ENCODE measurements at regions not wholly inside any gene's neighbourhood (a gene's known extent, or its start where the extent isn't known, plus 50 kb on each side); places are given as distances from the start of the nearest gene placed in this dataset.

DNA sequence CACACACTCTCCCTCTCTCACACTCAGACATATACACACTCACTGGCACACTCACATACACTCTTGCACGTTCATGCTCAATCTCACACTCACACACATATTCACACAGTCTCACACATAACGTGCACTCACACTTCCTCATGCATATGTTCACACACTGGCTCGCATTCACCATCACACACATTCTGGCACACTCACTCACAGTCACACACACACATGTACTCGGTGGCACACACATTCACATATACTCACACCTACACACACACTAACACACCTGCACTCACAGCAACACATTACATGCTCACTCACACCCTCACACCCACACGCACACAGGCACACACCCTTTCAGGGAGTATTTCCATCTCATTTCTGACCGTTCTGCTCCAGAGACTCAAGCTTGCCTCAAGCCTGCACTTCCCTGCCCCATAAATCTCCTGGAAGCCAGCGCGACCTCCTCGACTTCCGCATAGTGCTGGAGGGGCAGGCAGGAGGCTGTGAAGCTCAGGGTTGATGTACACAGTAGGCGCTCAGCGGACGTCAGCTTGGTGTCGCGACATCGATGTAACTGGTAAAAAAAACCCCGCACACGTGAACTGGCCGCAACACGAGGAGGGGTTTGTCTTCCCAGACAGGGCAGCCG, 66.7 kb upstream of the FOXF1 start:
- DNase-seq (ENCODE audit: low spot score), result no peak

DNA sequence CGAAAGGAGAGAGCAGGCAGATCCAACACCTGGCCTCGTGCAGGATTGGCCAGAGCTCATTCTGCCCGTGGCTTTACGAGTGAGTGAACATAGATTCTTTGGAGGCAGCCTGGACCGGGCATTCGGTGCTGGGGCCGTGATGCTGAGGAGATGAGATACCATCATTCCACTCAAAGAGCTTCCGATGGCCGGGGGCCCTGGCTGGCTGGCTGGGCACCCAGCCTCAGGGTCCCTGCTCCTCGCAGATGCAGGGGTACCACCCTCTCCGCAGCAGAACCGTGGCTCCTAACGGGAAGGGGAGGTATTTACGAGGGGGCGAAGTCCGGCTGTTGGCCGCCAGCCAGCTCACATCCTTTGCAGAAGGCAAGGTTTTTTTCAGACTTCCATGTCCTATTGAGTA, 66.1 kb upstream of the FOXF1 start:
- no peak for DNase-seq (ENCODE audit: low spot score)

- no peak for DNase-seq (ENCODE audit: low spot score)
Measured at GRCh38 chr16:86444661-86445060, 65.7 kb upstream of the FOXF1 start.

DNA sequence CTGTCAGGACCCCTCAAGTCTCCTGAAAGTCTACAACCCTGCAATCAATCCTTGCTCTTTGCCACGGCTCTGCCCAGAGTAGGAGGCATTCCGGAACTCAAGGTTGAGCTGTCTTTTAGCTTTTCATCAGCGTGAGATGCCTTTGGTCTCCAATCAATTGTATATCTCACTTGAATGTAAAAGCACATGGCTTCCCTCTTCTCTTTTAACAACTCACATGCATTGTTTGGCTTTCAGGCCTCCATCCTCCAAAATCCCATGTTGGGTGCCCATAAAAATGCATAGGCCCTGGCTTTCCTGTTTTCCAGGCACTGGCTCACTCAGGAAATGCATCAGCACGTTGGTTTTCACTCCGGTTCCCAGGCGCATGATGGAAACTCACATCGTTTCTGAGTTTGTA, 64.0 kb upstream of the FOXF1 start:
- DNase-seq (ENCODE audit: low spot score), result no peak

DNA sequence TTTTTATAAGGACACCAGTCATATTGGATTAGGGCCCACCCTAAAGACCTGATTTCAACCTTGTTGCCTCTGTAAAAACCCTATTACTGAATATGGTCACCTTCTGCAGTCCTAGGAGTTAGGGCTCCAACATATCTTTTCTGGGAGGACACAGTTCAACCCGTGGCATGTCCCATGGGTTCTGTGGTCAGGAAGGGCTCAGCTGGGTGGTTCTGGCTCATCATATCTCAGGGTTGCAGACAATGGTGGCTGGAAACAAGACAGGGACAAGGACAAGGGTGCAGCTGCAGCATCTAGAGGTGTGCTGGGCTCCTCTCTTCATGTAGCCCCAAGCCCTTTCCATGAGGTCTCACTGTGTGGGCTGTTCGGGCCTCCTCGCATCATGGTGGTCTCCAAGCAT, 63.1 kb upstream of the FOXF1 start:
- no peak for DNase-seq (ENCODE audit: low spot score)

GRCh38 chr16:86448306-86448890, 61.9 kb upstream of the FOXF1 start:
- no peak for DNase-seq (ENCODE audit: low spot score)

DNA sequence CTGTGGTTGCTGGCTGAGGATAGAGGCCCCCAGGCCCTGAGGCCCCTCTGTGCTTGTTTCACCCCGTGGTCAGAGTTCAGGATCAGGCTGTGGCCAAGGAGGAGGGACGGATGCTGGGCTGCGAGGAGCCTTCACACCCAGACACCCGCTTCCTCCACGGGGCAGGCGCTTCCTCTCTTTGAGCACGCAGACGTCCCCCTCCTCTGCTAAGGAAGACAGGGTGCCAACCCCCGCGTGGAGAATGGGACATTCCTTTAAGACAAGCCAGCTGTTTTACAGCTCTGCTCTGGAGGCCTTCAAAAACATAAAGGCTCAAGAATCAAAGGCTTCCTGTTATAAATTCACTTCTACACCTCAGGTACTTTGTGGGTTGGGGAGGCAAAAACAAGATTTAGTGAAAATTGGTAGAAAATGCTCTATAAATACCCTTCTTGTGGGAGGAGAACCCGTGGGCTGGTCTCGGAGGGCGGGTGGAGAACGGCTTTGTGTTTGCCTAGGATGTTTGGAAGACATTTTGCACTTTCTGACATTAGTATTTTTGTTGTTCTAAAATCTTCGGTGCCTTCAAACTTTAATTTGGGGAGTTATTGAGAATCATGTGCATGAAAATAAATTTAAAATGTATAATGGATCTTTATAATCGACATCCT, 60.8 kb upstream of the FOXF1 start:
- no peak for DNase-seq (ENCODE audit: low spot score)

- no peak for DNase-seq (ENCODE audit: low spot score)
Measured at GRCh38 chr16:86450691-86451090, 59.6 kb upstream of the FOXF1 start.

GRCh38 chr16:86452451-86452850, 57.9 kb upstream of the FOXF1 start:
- no peak for DNase-seq (ENCODE audit: low spot score)

- peak; percentile 93 for DNase-seq (ENCODE audit: low spot score)
Measured at GRCh38 chr16:86455116-86455515, 55.2 kb upstream of the FOXF1 start.

- DNase-seq (ENCODE audit: low spot score), result no peak
Measured at GRCh38 chr16:86455640-86456039, 54.7 kb upstream of the FOXF1 start.

GRCh38 chr16:86457501-86458148, 52.7 kb upstream of the FOXF1 start:
- peak; percentile 55 for DNase-seq (ENCODE audit: low spot score)

DNA sequence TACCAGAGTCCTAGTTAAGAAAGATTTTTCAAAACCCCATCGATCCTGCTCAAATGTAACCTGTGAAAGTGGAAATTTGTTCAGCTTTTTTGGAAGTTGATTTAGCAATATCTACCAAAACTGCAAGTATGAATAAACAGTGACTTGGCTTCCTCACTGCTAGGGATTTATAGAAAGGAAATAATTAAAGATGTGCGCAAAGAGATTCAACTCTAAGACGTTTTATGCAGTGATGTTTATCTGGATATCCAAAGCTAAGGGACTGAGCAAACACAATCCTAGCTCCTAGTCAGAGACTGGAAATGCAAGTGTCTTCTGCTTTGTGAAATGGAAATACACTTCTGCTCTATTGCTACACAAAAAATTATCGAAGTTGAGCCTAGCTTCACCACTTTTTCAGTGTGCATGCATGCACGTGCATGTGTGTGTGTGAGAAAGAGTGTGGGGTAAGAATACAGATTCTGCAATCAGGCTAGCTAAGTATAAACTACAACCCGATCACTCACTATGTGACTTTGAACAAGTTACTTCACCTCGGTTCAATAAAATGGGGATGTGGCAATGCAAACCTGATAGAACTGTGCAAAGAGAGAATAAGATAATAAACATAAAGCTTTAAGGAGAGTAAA, 52.1 kb upstream of the FOXF1 start:
- no peak for DNase-seq (ENCODE audit: low spot score)

DNA sequence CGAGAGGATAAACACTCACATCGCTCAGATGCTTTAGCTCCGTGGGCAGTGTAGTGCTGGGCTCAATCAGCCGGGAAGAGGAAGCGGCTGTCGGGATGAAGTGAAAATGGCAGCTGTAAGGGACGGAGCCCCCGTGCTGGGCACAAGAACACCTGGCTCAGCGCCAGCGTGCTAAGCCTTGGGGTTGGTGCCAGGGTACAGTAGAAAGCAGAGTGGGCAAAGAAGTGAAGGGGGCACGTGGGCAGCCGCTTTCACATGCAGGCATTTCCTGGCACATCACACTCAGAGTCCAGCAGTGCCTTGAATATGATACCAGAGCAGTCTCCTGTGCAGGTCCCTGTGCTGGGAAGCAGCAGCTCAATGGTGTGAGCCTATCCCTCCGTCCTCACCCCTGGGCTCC, 51.1 kb upstream of the FOXF1 start:
- DNase-seq (ENCODE audit: low spot score), result no peak
